ENCODE measurements at regions not wholly inside any gene's neighbourhood (a gene's known extent, or its start where the extent isn't known, plus 50 kb on each side); places are given as distances from the start of the nearest gene placed in this dataset.

GRCh38 chr2:176494949-176495353 is 225.7 kb downstream of the MTX2 start:
- TF ChIP-seq POLR2AphosphoS5 (IDR thresholded peaks at IDR 0.05; ENCODE audit: borderline replicate concordance, low read depth, low read length), result no peak
- TF ChIP-seq FOXP2 (optimal IDR thresholded peaks at IDR 0.05; ENCODE audit: control extremely low read depth, extremely low read length, insufficient read depth), result no peak
